ENCODE measurements at regions not wholly inside any gene's neighbourhood (a gene's known extent, or its start where the extent isn't known, plus 50 kb on each side); places are given as distances from the start of the nearest gene placed in this dataset.

GRCh38 chr9:78767490-78767889, 470.6 kb downstream of the PSAT1 start:
- Histone ChIP-seq H3K27ac (no peak overlapping the region), H3K79me2 (ENCODE audit: low read depth) (no peaks in the 10 kb centered on the region), H3F3A (ENCODE audit: low read depth) (no peaks in the 10 kb centered on the region), H4K20me1 (ENCODE audit: low read depth) (no peaks in the 10 kb centered on the region), H3K4me2 (no peak overlapping the region), H3K9ac (no peak overlapping the region), H2AFZ (replicated peaks) (no peak overlapping the region), H3K4me1 (peaks cover 17% of the 10 kb centered on the region), H3K27me3 (no peaks in the 10 kb centered on the region), H3K4me3 (no peak overlapping the region), H3K36me3 (no peaks in the 10 kb centered on the region), H3K9me3 (ENCODE audit: low read depth) (no peaks in the 10 kb centered on the region)
- DNase-seq (ENCODE audit: low spot score), result no peak
- Mint-ChIP-seq H3K4me3 (no peak overlapping the region), H3K27ac (no peak overlapping the region), H3K4me1 (peaks cover 19% of the 10 kb centered on the region), H3K36me3 (no peaks in the 10 kb centered on the region), H3K27me3 (ENCODE audit: insufficient read depth, low read depth) (peaks cover 6% of the 10 kb centered on the region), H3K9me3 (no peaks in the 10 kb centered on the region)
- no peak for TF ChIP-seq EZH2phosphoT487 (IDR thresholded peaks at IDR 0.05)
- TF ChIP-seq CTCF (IDR thresholded peaks at IDR 0.05), result no peak
- no peak for TF ChIP-seq EZH2 (IDR thresholded peaks at IDR 0.05)

GRCh38 chr9:78769690-78770089, 472.8 kb downstream of the PSAT1 start:
- Mint-ChIP-seq H3K27ac (no peak overlapping the region), H3K4me3 (no peak overlapping the region), H3K9me3 (no peaks in the 10 kb centered on the region), H3K27me3 (ENCODE audit: insufficient read depth, low read depth) (peaks cover 6% of the 10 kb centered on the region), H3K4me1 (peaks cover 10% of the 10 kb centered on the region), H3K36me3 (no peaks in the 10 kb centered on the region)
- Histone ChIP-seq H3K27me3 (no peaks in the 10 kb centered on the region), H3K27ac (no peak overlapping the region), H3K36me3 (no peaks in the 10 kb centered on the region), H3K4me3 (no peak overlapping the region), H3K9ac (no peak overlapping the region), H2AFZ (replicated peaks) (no peak overlapping the region), H3K4me2 (no peak overlapping the region), H3K4me1 (peaks cover 4% of the 10 kb centered on the region), H4K20me1 (ENCODE audit: low read depth) (no peaks in the 10 kb centered on the region), H3K79me2 (ENCODE audit: low read depth) (no peaks in the 10 kb centered on the region), H3F3A (ENCODE audit: low read depth) (no peaks in the 10 kb centered on the region), H3K9me3 (ENCODE audit: low read depth) (no peaks in the 10 kb centered on the region)
- no peak for DNase-seq (ENCODE audit: low spot score)
- TF ChIP-seq EZH2 (IDR thresholded peaks at IDR 0.05), result no peak
- TF ChIP-seq CTCF (IDR thresholded peaks at IDR 0.05), result no peak
- no peak for TF ChIP-seq EZH2phosphoT487 (IDR thresholded peaks at IDR 0.05)

GRCh38 chr9:78775211-78775610, 478.3 kb downstream of the PSAT1 start:
- no peaks in the 10 kb centered on the region for H3K9me3 Mint-ChIP-seq
- Histone ChIP-seq H3K79me2 (ENCODE audit: low read depth) (no peaks in the 10 kb centered on the region), H3K4me1 (peaks cover 44% of the 10 kb centered on the region), H3K27me3 (no peaks in the 10 kb centered on the region), H4K20me1 (ENCODE audit: low read depth) (no peaks in the 10 kb centered on the region), H3F3A (ENCODE audit: low read depth) (peaks cover 44% of the 10 kb centered on the region), H3K36me3 (no peaks in the 10 kb centered on the region), H3K9ac (no peak overlapping the region), H3K27ac (no peak overlapping the region), H3K9me3 (ENCODE audit: low read depth) (no peaks in the 10 kb centered on the region), H3K4me3 (no peak overlapping the region), H3K4me2 (no peak overlapping the region), H2AFZ (replicated peaks) (no peak overlapping the region)
- H3K27ac Mint-ChIP-seq, result no peak overlapping the region
- TF ChIP-seq CTCF (IDR thresholded peaks at IDR 0.05) (no peak), EZH2 (IDR thresholded peaks at IDR 0.05) (no peak), EZH2phosphoT487 (IDR thresholded peaks at IDR 0.05) (no peak)
- no peak overlapping the region for H3K4me3 Mint-ChIP-seq
- DNase-seq (ENCODE audit: low spot score), result no peak
- H3K4me1 Mint-ChIP-seq, result peaks cover 49% of the 10 kb centered on the region
- H3K36me3 Mint-ChIP-seq, result no peaks in the 10 kb centered on the region
- H3K27me3 Mint-ChIP-seq (ENCODE audit: insufficient read depth, low read depth), result no peaks in the 10 kb centered on the region
